T-helper 2 cell (primary cell): ENCODE measurements at regions not wholly inside any gene's neighbourhood (a gene's known extent, or its start where the extent isn't known, plus 50 kb on each side); places are given as distances from the start of the nearest gene placed in this dataset.

ENCODE experiments used
- DNase-seq, 5 experiments: peaks; one replicate each; pipeline versions ENCODE4 v3.0.0 to v3.0.0-alpha.2; 2012 to 2022

GRCh38 chr22:46091277-46091977 is 58.9 kb upstream of the PPARA start:
- no peak for DNase-seq

GRCh38 chr22:46092011-46092410 is 58.3 kb upstream of the PPARA start:
- no peak for DNase-seq

DNA sequence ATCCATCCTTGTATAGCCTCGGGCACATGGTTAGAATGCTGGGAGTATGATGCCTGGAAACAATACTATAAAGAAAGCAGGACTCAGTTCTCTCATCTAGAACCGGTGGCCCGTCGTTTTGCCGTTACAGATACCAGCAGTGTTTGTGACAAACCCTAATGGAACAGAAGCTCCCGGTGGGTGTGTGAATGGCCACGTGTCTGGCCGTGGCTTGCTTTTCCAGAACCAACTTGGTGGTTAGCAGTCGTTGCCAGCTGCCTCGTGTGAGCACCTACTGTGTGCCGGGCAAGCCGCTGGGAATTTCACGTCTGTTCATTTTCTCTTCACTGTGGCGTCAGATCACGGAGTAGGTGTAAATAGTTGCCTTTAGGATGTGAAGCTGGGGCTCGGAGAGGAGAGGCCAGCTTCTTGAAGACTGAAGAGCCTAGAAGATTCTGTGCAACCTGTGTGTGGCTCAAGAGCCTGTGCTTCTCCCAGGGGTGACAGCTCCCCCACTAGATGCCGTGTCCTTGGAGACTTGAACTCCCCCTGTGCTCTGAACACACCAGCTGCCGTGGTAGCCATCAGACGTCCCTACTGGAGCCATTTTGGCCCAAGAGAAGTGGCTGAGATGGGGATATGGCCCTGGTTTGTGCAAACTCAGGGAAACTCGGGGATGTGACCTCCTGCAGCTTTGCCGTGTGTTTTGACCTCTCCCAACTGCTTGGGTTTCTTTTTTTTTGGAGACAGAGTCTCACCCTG is 57.5 kb upstream of the PPARA start:
- no peak for DNase-seq

GRCh38 chr22:46093796-46094195 is 56.5 kb upstream of the PPARA start:
- DNase-seq: no peak

- DNase-seq: no peak
Observed at GRCh38 chr22:46094676-46095075, 55.6 kb upstream of the PPARA start.

DNA sequence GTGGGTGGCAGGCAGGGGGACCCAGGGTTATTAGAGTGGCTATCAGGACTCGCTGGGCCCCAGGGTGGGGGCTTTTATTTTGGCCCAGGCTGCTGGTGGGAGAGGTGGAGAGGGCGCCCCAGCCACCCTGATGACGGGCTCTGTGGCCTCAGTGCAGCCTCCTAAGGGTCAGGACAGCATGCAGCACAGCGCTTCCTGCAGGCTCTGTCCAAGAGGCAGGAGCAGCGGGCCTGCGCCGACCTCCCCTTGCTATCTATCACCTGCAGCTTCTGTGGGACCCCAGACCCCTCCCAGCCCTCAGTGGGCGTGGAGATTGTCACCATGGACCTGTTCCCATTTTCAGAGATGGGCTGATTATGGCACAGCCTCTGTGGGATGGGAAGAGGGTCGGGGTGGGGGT is 54.3 kb upstream of the PPARA start:
- no peak for DNase-seq

DNA sequence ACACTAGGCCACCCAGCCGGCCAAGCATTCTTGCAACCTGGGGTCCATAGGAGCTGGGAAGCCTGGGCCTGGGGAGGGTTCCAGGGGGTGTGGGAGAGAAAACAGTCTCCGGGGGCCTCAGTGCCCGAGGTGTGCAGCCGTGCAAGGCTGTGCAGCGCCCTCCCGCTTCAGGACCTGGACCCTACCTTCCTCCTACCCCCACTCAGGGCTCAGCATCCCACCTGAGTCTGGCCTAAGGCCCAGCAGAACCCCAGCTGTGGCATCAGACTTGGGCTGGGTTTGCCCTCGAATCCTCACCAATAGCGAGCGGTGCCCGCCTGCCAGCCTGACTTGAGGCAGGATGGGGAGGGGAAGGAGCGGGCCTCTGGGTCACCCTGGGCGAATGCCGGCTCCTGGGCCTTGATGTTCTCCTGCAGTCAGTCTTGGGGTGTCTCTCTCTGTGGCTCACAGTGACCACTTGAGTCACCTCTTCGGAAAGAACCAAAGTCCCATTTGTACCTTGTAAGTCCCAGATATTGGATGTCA is 53.6 kb upstream of the PPARA start:
- no peak for DNase-seq

DNA sequence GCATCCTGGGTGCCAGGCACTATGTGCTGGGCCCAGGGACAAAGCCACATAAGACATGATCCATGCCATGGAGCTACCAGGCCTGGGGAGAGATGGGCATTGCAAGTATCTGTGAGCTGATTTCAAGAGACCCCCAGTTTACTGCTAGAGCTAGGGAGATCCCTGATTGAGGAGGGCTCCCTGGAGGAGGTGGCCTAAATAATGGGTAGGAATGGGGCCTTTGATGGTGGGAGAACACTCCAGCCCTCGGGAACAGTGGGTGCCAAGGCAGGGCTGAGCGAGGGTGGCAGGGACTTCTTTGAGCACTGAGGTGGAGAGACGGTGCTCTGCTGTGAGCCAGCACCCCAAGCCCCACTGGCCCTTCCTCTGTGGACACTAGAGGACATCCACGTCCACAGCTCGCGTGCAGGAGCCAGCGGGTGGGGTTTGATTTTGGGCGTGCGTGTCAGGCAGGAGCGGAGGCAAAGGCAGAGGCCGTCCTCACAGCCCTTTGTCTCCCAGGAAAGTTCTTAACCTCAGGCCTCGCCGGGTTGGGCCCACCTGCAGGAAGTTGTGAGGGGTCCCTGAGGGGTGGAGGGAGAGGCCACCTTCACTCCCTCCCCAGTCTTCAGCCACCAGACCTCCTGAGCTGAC is 52.9 kb upstream of the PPARA start:
- no peak for DNase-seq

DNA sequence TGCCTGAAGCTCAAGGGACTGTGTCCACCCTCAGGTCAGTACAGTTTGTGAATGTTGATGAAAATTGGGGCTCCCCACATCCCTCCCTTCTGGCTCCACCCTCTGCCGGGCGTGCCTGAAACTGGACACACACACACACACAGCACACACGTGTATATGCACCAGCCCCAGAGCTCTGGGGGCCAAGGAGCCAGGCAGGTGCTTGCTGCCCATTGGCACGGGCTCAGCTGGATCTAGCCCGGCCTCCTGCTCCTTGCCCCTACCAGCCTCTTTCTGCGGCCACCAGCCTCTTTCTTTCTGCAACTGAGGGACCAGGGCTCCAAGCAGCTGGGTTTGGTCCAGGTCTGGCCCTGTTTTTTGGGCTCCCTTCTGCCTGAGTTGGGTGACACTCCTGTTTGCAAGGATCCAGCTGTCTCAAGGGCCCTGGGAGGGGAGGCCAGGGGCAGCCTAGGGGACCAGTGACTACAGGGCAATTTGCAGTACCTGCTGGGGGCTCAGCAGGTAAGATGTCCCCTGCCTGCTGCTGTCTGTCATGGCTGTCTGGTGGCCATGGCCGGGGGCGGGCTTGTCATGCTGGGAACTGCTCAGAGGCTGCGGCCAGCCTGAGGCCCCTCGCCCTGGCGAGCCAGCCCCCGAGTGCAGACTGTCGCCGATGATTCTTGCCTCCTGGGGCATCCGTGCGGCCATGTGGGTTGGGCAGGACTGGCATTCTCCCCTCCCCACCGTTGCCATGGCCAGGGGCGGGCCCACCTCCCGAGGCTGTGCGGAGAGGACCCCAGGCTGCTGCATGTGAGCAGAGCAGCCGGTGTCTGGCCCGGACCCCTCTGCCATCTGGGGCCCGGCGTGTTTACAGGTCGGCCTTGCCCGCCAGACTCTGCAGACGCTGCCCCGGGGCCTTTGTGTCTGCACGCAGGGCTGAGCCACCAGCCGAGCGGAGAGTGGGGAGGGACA is 51.5 kb upstream of the PPARA start:
- no peak for DNase-seq

DNA sequence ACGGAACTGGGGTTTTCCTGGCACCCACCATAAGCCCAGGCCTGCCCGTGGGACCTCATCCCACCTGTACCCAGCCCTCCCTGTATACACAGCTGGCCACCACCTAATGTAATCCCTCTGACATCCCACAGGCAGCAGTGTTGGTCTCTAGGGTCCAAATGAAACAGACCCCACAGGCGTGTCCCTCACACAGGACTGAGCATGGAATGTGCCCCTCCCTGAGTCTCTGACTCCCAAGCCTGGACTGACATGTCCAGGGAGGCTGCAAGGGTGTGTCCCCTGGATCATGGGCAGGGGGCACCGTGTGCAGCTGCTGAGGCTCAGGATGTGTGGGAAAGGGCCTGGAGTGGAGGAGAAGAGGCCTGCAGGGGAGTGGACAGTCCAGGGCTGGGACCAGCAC is 50.6 kb upstream of the PPARA start:
- no peak for DNase-seq

- no peak for DNase-seq
Observed at GRCh38 chr22:46100401-46101105, 49.8 kb upstream of the PPARA start.
